ENCODE measurements at regions not wholly inside any gene's neighbourhood (a gene's known extent, or its start where the extent isn't known, plus 50 kb on each side); places are given as distances from the start of the nearest gene placed in this dataset.

DNA sequence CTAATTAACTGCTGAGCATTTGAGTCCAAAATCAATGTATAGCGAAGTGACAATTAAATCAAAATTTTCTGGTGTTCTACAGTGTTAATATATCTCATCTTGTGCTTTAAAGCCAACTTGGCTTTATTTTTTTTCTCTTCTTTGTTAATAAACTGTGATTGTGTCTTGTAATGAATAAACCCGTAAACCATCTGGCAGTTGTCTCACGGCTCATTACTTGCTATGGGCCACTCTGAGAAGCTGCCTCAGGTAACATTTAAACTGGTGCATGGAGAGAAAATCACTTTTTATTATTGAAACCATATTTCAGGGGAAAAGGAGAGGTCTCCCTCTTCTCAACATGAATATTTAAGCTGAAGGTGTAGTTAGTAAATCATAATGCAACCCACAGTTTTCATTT lies 694.0 kb downstream of the KCTD8 start (continued):
- no peak for TF ChIP-seq BCOR (IDR thresholded peaks at IDR 0.05)
- no peak for TF ChIP-seq NR2C1 (IDR thresholded peaks at IDR 0.05)
- TF ChIP-seq NR2C1 (tag; IDR thresholded peaks at IDR 0.05) = no peak
- TF ChIP-seq EZH2 (IDR thresholded peaks at IDR 0.05; ENCODE audit: borderline replicate concordance, low read depth, low read length) = no peak
- TF ChIP-seq HMG20A (CRISPR knock-in tag; conservative IDR thresholded peaks at IDR 0.05) = no peak
- TF ChIP-seq ZBTB1 (CRISPR knock-in tag; IDR thresholded peaks at IDR 0.05; ENCODE audit: borderline replicate concordance, low read depth) = no peak
- TF ChIP-seq FOXA3 (CRISPR knock-in tag; conservative IDR thresholded peaks at IDR 0.05 in 1 of 2, IDR thresholded peaks at IDR 0.05 in 1 of 2) = no peak

DNA sequence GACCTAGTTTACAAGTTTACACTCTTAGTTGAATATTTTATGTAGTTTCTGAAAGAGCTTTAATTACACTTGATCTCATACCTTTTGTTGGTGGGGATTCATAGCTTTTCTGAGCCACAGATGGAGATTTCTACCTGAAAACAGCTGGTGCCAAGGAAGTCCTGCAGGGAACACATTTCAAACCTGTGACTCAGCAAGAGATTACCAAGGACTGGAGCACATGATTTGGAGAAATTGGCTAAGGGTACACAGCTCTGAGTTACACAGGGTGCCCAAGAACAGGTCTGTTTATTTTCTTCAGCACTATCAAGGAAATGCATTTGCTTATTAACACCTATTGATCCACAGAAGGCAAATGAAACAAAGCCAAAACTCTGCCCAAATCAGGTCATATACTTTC lies 691.5 kb downstream of the KCTD8 start:
- FAIRE-seq = no peak
- ATAC-seq = no peak
- intact Hi-C loops (cut with micrococcal nuclease) (no loop called here), in situ Hi-C loops (cut with MboI) (no loop called here)
- Histone ChIP-seq H3K4me1 (replicated peaks in 1 of 2; ENCODE audit: control insufficient read depth in 2 of 2, insufficient read depth in 2 of 2, low read length in 2 of 2) (no peaks in the 10 kb centered on the region), H3K36me3 (ENCODE audit: control insufficient read depth, insufficient read depth, low read length) (no peaks in the 10 kb centered on the region), H3K9me1 (ENCODE audit: control insufficient read depth, insufficient read depth, low read length) (no peaks in the 10 kb centered on the region), H3K4me3 (no peak overlapping the region), H2AFZ (ENCODE audit: low read depth, low read length) (no peak overlapping the region), H4K20me1 (replicated peaks; ENCODE audit: control insufficient read depth, insufficient read depth, low read length) (no peaks in the 10 kb centered on the region), H3K79me2 (ENCODE audit: control insufficient read depth, insufficient read depth, low read length) (no peaks in the 10 kb centered on the region), H3K27me3 (ENCODE audit: control insufficient read depth in 2 of 2, insufficient read depth in 2 of 2, low read length in 2 of 2) (no peaks in the 10 kb centered on the region), H3K9me3 (replicated peaks; ENCODE audit: control insufficient read depth, insufficient read depth, low read depth, low read length) (no peaks in the 10 kb centered on the region; the same call in none of the 2 replicates), H3K4me2 (ENCODE audit: insufficient read depth, low read length) (no peak overlapping the region), H3K27ac (ENCODE audit: extremely low read depth, low read depth, low read length) (no peak overlapping the region), H3K9ac (ENCODE audit: insufficient read depth in 1 of 2, low read depth in 2 of 2, low read length in 2 of 2) (no peak overlapping the region)
- BruUV-seq (replicated peaks) = no TSS peak
- peak in 1 of 4 experiments; percentile 4 for DNase-seq (ENCODE audit: extremely low read depth in 1 of 4, low spot score in 3 of 4)
- CTCF ChIA-PET (ENCODE audit: low intra/inter-chr PET ratio) = no interaction called here
- POLR2A ChIA-PET = no interaction called here
- TF ChIP-seq KHSRP (IDR thresholded peaks at IDR 0.05) (no peak), ZNF224 (CRISPR knock-in tag; IDR thresholded peaks at IDR 0.05) (no peak), XRCC3 (IDR thresholded peaks at IDR 0.05) (no peak), CBX3 (IDR thresholded peaks at IDR 0.05; ENCODE audit: borderline replicate concordance in 1 of 2, low read length in 2 of 2) (no peak), MYC (IDR thresholded peaks at IDR 0.05; ENCODE audit: low read depth, low read length) (no peak), MYC (CRISPR knock-in tag; IDR thresholded peaks at IDR 0.05; ENCODE audit: borderline replicate concordance, low read depth) (no peak), SRSF3 (IDR thresholded peaks at IDR 0.05; ENCODE audit: insufficient read depth, low read length) (no peak), MYBL2 (IDR thresholded peaks at IDR 0.05; ENCODE audit: low read depth) (no peak), MYBL2 (CRISPR knock-in tag; IDR thresholded peaks at IDR 0.05; ENCODE audit: borderline replicate concordance) (no peak)
- TF ChIP-seq, protein P1, sequence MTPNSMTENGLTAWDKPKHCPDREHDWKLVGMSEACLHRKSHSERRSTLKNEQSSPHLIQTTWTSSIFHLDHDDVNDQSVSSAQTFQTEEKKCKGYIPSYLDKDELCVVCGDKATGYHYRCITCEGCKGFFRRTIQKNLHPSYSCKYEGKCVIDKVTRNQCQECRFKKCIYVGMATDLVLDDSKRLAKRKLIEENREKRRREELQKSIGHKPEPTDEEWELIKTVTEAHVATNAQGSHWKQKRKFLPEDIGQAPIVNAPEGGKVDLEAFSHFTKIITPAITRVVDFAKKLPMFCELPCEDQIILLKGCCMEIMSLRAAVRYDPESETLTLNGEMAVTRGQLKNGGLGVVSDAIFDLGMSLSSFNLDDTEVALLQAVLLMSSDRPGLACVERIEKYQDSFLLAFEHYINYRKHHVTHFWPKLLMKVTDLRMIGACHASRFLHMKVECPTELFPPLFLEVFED (CRISPR knock-in tag; conservative IDR thresholded peaks at IDR 0.05) = no peak
- TF ChIP-seq, protein P2, sequence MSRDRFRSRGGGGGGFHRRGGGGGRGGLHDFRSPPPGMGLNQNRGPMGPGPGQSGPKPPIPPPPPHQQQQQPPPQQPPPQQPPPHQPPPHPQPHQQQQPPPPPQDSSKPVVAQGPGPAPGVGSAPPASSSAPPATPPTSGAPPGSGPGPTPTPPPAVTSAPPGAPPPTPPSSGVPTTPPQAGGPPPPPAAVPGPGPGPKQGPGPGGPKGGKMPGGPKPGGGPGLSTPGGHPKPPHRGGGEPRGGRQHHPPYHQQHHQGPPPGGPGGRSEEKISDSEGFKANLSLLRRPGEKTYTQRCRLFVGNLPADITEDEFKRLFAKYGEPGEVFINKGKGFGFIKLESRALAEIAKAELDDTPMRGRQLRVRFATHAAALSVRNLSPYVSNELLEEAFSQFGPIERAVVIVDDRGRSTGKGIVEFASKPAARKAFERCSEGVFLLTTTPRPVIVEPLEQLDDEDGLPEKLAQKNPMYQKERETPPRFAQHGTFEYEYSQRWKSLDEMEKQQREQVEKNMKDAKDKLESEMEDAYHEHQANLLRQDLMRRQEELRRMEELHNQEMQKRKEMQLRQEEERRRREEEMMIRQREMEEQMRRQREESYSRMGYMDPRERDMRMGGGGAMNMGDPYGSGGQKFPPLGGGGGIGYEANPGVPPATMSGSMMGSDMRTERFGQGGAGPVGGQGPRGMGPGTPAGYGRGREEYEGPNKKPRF (IDR thresholded peaks at IDR 0.05; ENCODE audit: low read depth, low read length) = no peak
